Esophagus squamous epithelium (tissue), 5 donors: ENCODE measurements at regions not wholly inside any gene's neighbourhood (a gene's known extent, or its start where the extent isn't known, plus 50 kb on each side); places are given as distances from the start of the nearest gene placed in this dataset.
"Not testable (repeated sequence)": the region's sequence is repeated elsewhere in the genome, so short reads cannot be mapped to it uniquely, and the experiment has no call there.

Experiments
- DNase-seq: peaks from one replicate; lab custom pipeline; 2025; lab: John Stamatoyannopoulos, UW
- H3K27ac ChIP-seq, 4 donors: fragments of 200-600 bp; sonication (generic); one replicate each; pipeline ENCODE4 v1.5.1; 2016 to 2019; ENCODE audit warnings: mild to moderate bottlenecking in 1 of 4
- H3K27me3 ChIP-seq, 4 donors: fragments of 200-600 bp; sonication (generic); 1 replicate in 3 of 4; 2 replicates in 1 of 4; pipeline versions ENCODE4 v1.5.1 to v1.6.0; 2017 to 2021; ENCODE audit warnings: antibody characterized with exemption in 1 of 4
- H3K36me3 ChIP-seq, 3 donors: fragments of 200-600 bp; sonication (generic); one replicate each; pipeline ENCODE4 v1.5.1; 2016 to 2019
- H3K4me1 ChIP-seq, 3 donors: fragments of 200-600 bp; sonication (generic); one replicate each; pipeline ENCODE4 v1.5.1; 2017 to 2019
- H3K4me3 ChIP-seq, 4 donors: fragments of 200-600 bp; sonication (generic); 1 replicate in 3 of 4; 2 replicates in 1 of 4; pipeline ENCODE4 v1.5.1; 2016 to 2019; ENCODE audit warnings: mild to moderate bottlenecking in 2 of 4, moderate library complexity in 1 of 4
- H3K9me3 ChIP-seq, 3 donors: fragments of 200-600 bp; sonication (generic); one replicate each; pipeline ENCODE4 v1.5.1; 2016 to 2019
- POLR2A ChIP-seq, 4 donors: fragments of 450-650 bp; IDR thresholded peaks; one replicate each; pipeline ENCODE4 v1.6.1; 2017; ENCODE audit warnings: antibody characterized with exemption in 4 of 4, mild to moderate bottlenecking in 4 of 4, moderate library complexity in 3 of 4
- WGBS, 2 donors: methylation state at CpG; one replicate each; pipeline ENCODE4 v1.1.5; 2018; 5-methylcytosine and 5-hydroxymethylcytosine counted together
- intact Hi-C: fragments of 100-400 bp; cut with DNase I; formaldehyde crosslinking; loops from one replicate; pipeline ENCODE4 v1.15.0; 2022
- TF ChIP-seq, protein P1 (sequence below), 6 experiments: fragments of 450-650 bp in 4 of 6; fragments of 200-600 bp in 2 of 6; sonication (generic) in 2 of 6; IDR thresholded peaks; one replicate each; pipeline ENCODE4 v1.5.1; 2016 to 2019; ENCODE audit warnings: antibody characterized with exemption in 6 of 6, mild to moderate bottlenecking in 4 of 6, moderate library complexity in 4 of 6
- donor health status: DM: yes; HTN: yes; CAD: no.

DNA sequence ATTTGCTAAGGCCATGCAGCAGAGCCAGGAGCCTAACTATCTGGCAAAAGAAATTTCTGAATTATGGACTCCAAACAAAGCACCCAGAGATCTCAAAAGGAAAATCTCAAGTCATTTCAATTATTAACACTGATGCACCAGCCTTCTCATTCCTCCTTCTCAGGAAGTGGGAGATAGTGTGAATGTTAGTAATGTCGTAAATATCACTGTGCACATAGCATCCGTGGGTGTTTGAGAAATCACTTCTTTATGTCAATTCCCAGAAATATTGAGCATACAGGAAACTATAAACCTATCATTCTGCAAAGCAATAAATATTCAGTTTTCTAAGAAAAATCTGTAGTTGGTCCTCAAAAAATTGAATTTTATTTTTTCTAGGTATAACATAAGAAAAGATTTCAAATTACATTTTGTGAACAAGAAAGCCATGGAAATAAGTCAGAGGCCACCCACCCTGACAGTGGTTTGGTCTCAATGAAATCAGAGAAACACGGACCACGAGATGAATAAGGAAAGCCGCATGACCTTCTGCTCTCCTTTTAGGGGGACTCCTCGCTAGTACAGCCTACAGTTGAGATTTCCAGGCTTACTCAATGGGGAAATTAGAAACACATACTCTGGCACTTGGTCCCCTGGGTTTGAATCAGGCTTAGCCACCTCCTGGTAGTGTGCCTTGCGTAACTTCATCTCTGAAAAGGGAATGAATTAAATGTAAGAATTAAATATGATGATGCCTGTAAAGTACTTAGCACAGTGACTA lies 120.6 kb downstream of the DIRAS2 start:
- Histone ChIP-seq H3K27me3 (peaks cover 0 to 13% (median 0%) of the 10 kb centered on the region in 4 donors), H3K4me1 (no peaks in the 10 kb centered on the region), H3K4me3 (no peak overlapping the region), H3K9me3 (no peaks in the 10 kb centered on the region), H3K27ac (no peak overlapping the region), H3K36me3 (no peaks in the 10 kb centered on the region)
- DNase-seq: no peak
- intact Hi-C loops: no loop called here
- 68 to 73% methylated on average over 7 of the region's 7 CpGs for WGBS, 2 donors
- TF ChIP-seq, protein P1, sequence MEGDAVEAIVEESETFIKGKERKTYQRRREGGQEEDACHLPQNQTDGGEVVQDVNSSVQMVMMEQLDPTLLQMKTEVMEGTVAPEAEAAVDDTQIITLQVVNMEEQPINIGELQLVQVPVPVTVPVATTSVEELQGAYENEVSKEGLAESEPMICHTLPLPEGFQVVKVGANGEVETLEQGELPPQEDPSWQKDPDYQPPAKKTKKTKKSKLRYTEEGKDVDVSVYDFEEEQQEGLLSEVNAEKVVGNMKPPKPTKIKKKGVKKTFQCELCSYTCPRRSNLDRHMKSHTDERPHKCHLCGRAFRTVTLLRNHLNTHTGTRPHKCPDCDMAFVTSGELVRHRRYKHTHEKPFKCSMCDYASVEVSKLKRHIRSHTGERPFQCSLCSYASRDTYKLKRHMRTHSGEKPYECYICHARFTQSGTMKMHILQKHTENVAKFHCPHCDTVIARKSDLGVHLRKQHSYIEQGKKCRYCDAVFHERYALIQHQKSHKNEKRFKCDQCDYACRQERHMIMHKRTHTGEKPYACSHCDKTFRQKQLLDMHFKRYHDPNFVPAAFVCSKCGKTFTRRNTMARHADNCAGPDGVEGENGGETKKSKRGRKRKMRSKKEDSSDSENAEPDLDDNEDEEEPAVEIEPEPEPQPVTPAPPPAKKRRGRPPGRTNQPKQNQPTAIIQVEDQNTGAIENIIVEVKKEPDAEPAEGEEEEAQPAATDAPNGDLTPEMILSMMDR (IDR thresholded peaks at IDR 0.05): no peak
- no peak for TF ChIP-seq POLR2A (IDR thresholded peaks at IDR 0.05)

GRCh38 chr9:90523958-90524357 lies 118.7 kb downstream of the DIRAS2 start:
- no peak overlapping the region for H3K27ac ChIP-seq
- no peak for DNase-seq
- TF ChIP-seq, protein P1 (IDR thresholded peaks at IDR 0.05): no peak
- no peak for TF ChIP-seq POLR2A (IDR thresholded peaks at IDR 0.05)
- no peaks in the 10 kb centered on the region for H3K4me1 ChIP-seq
- no peak overlapping the region for H3K4me3 ChIP-seq
- H3K27me3 ChIP-seq: peaks cover 0 to 13% (median 0%) of the 10 kb centered on the region in 4 donors
- intact Hi-C loops: no loop called here
- H3K36me3 ChIP-seq: no peaks in the 10 kb centered on the region
- H3K9me3 ChIP-seq: no peaks in the 10 kb centered on the region
- 27 to 29% methylated on average over 1 of the region's 1 CpG for WGBS, 2 donors

GRCh38 chr9:90526386-90526785 lies 116.2 kb downstream of the DIRAS2 start:
- no peaks in the 10 kb centered on the region for H3K9me3 ChIP-seq
- peaks cover 0 to 16% (median 0%) of the 10 kb centered on the region in 4 donors for H3K27me3 ChIP-seq
- no peaks in the 10 kb centered on the region for H3K36me3 ChIP-seq
- DNase-seq: no peak
- TF ChIP-seq, protein P1 (IDR thresholded peaks at IDR 0.05): no peak
- no peak for TF ChIP-seq POLR2A (IDR thresholded peaks at IDR 0.05)
- no peak overlapping the region for H3K4me3 ChIP-seq
- intact Hi-C loops: no loop called here
- no peak overlapping the region for H3K27ac ChIP-seq
- H3K4me1 ChIP-seq: no peaks in the 10 kb centered on the region

- H3K36me3 ChIP-seq, H3K9me3 ChIP-seq, intact Hi-C loops, H3K27ac ChIP-seq, DNase-seq, H3K4me1 ChIP-seq, H3K4me3 ChIP-seq, H3K27me3 ChIP-seq: not testable (repeated sequence)
- 78 to 89% methylated on average over 4 of the region's 4 CpGs for WGBS, 2 donors
These were observed 106.5 kb downstream of the DIRAS2 start for GRCh38 chr9:90536094-90536493.

- WGBS, 2 donors: 74 to 82% methylated on average over 4 of the region's 4 CpGs
- intact Hi-C loops: no loop called here
- Histone ChIP-seq H3K27me3 (no peaks in the 10 kb centered on the region), H3K4me1 (no peaks in the 10 kb centered on the region), H3K9me3 (no peaks in the 10 kb centered on the region), H3K36me3 (no peaks in the 10 kb centered on the region), H3K27ac (no peak overlapping the region), H3K4me3 (no peak overlapping the region)
- DNase-seq: no peak
- TF ChIP-seq, protein P1 (IDR thresholded peaks at IDR 0.05): no peak
- no peak for TF ChIP-seq POLR2A (IDR thresholded peaks at IDR 0.05)
These were observed 104.1 kb downstream of the DIRAS2 start for GRCh38 chr9:90538566-90538965.
